Iris pigment epithelial cell (primary cell): ENCODE measurements at regions not wholly inside any gene's neighbourhood (a gene's known extent, or its start where the extent isn't known, plus 50 kb on each side); places are given as distances from the start of the nearest gene placed in this dataset.
"Not testable (repeated sequence)": the region's sequence is repeated elsewhere in the genome, so short reads cannot be mapped to it uniquely, and the experiment has no call there.

Experiments used
- DNase-seq: peaks from one replicate; pipeline ENCODE4 v3.0.0-alpha.2; 2011; ENCODE audit warnings: low read depth

GRCh38 chr5:153367466-153367865 is 123.0 kb upstream of the GRIA1 start:
- no peak for DNase-seq

- no peak for DNase-seq
Observed at GRCh38 chr5:153372425-153373129, 117.9 kb upstream of the GRIA1 start.

GRCh38 chr5:153373130-153373498 is 117.4 kb upstream of the GRIA1 start:
- no peak for DNase-seq

- not testable (repeated sequence) for DNase-seq
Observed at GRCh38 chr5:153381630-153382029, 108.8 kb upstream of the GRIA1 start.

GRCh38 chr5:153390569-153390968 is 99.9 kb upstream of the GRIA1 start:
- DNase-seq = no peak

GRCh38 chr5:153399595-153399994 is 90.9 kb upstream of the GRIA1 start:
- DNase-seq = peak; percentile 6

- no peak for DNase-seq
Observed at GRCh38 chr5:153400931-153401330, 89.5 kb upstream of the GRIA1 start.

- DNase-seq = peak; percentile 45
Observed at GRCh38 chr5:153402550-153402949, 87.9 kb upstream of the GRIA1 start.

- DNase-seq = no peak
Observed at GRCh38 chr5:153403470-153403869, 87.0 kb upstream of the GRIA1 start.

GRCh38 chr5:153404747-153405146 is 85.7 kb upstream of the GRIA1 start:
- DNase-seq = no peak

GRCh38 chr5:153421676-153422075 is 68.8 kb upstream of the GRIA1 start:
- no peak for DNase-seq

GRCh38 chr5:153425914-153426313 is 64.6 kb upstream of the GRIA1 start:
- no peak for DNase-seq

GRCh38 chr5:153429761-153430380 is 60.6 kb upstream of the GRIA1 start:
- DNase-seq = no peak

GRCh38 chr5:153432583-153432982 is 57.9 kb upstream of the GRIA1 start:
- no peak for DNase-seq

GRCh38 chr5:153437251-153437650 is 53.2 kb upstream of the GRIA1 start:
- DNase-seq = no peak

- no peak for DNase-seq
Observed at GRCh38 chr5:153439130-153439529, 51.3 kb upstream of the GRIA1 start.
